ENCODE measurements at regions not wholly inside any gene's neighbourhood (a gene's known extent, or its start where the extent isn't known, plus 50 kb on each side); places are given as distances from the start of the nearest gene placed in this dataset.
A peak's percentile ranks its signal among the peaks of the same experiment; 100 is the strongest.

GRCh38 chr12:98294051-98294805 lies 221.2 kb upstream of the TMPO start:
- DNase-seq = no peak

- no peak for DNase-seq
Observed at GRCh38 chr12:98295681-98296080, 219.7 kb upstream of the TMPO start.

GRCh38 chr12:98296462-98297079 lies 218.8 kb upstream of the TMPO start:
- no peak for DNase-seq

- DNase-seq = no peak
Observed at GRCh38 chr12:98297538-98297937, 217.9 kb upstream of the TMPO start.

GRCh38 chr12:98308141-98308540 lies 207.2 kb upstream of the TMPO start:
- no peak for DNase-seq

- DNase-seq = no peak
Observed at GRCh38 chr12:98317939-98318899, 197.2 kb upstream of the TMPO start.

- no peak for DNase-seq
Observed at GRCh38 chr12:98319716-98320425, 195.5 kb upstream of the TMPO start.

GRCh38 chr12:98325003-98325402 lies 190.4 kb upstream of the TMPO start:
- no peak for DNase-seq

GRCh38 chr12:98328467-98328866 lies 186.9 kb upstream of the TMPO start:
- no peak for DNase-seq

- DNase-seq = no peak
Observed at GRCh38 chr12:98329589-98329988, 185.8 kb upstream of the TMPO start.

- no peak for DNase-seq
Observed at GRCh38 chr12:98332642-98333041, 182.7 kb upstream of the TMPO start.

- no peak for DNase-seq
Observed at GRCh38 chr12:98334768-98335167, 180.6 kb upstream of the TMPO start.

- no peak for DNase-seq
Observed at GRCh38 chr12:98341026-98341425, 174.4 kb upstream of the TMPO start.

- DNase-seq = no peak
Observed at GRCh38 chr12:98341732-98342131, 173.7 kb upstream of the TMPO start.

GRCh38 chr12:98343002-98343567 lies 172.3 kb upstream of the TMPO start:
- no peak for DNase-seq

- peak in 1 of 2 experiments; percentile 62 for DNase-seq
Observed at GRCh38 chr12:98344046-98344930, 171.1 kb upstream of the TMPO start.

GRCh38 chr12:98345308-98345876 lies 170.0 kb upstream of the TMPO start:
- no peak for DNase-seq

- no peak for DNase-seq
Observed at GRCh38 chr12:98351089-98351488, 164.3 kb upstream of the TMPO start.

- DNase-seq = no peak
Observed at GRCh38 chr12:98351784-98352183, 163.6 kb upstream of the TMPO start.

GRCh38 chr12:98352218-98352811 lies 163.1 kb upstream of the TMPO start:
- no peak for DNase-seq

GRCh38 chr12:98352835-98353234 lies 162.6 kb upstream of the TMPO start:
- no peak for DNase-seq
